H1 (cell line): ENCODE measurements at regions not wholly inside any gene's neighbourhood (a gene's known extent, or its start where the extent isn't known, plus 50 kb on each side); places are given as distances from the start of the nearest gene placed in this dataset.

Source experiments
- CTCF ChIA-PET: fragments of 300-600 bp; sonication (Branson Sonifier 250); formaldehyde crosslinking; loops from one replicate; lab custom pipeline; 2021; ENCODE audit not compliant: partially characterized antibody; lab: Charles Lee
- POLR2A ChIA-PET: fragments of 300-600 bp; sonication (Branson Sonifier 250); formaldehyde crosslinking; loops from one replicate; lab custom pipeline; 2021; ENCODE audit warnings: inconsistent platforms; ENCODE audit not compliant: partially characterized antibody; lab: Charles Lee
- DNase-seq, 2 experiments: peaks; one replicate each; pipeline versions ENCODE4 v3.0.0 to v3.0.0-alpha.2; 2010 to 2022; ENCODE audit warnings: low spot score in 2 of 2, low read depth in 1 of 2, mixed read lengths in 1 of 2
- FAIRE-seq: peaks from 2 replicates; lab custom pipeline; 2011; peaks lifted over from hg19 to GRCh38; lab: Jason Lieb, UNC
- H2AFZ ChIP-seq: 2 replicates; pipeline ENCODE4 v1.8.1; 2012; ENCODE audit warnings: low read length, inconsistent platforms
- H2AK5ac ChIP-seq: 2 replicates; pipeline ENCODE4 v1.6.1; 2013; ENCODE audit warnings: low read depth, low read length
- H2BK120ac ChIP-seq: replicated peaks from 2 replicates; pipeline ENCODE3; 2013; ENCODE audit warnings: low read depth, low read length, inconsistent platforms
- H2BK12ac ChIP-seq: 2 replicates; pipeline ENCODE4 v1.6.1; 2013; ENCODE audit warnings: low read depth, low read length
- H2BK15ac ChIP-seq: 2 replicates; pipeline ENCODE4 v1.6.1; 2013; ENCODE audit warnings: low read length
- H2BK20ac ChIP-seq: 2 replicates; pipeline ENCODE4 v1.6.1; 2013; ENCODE audit warnings: low read length
- H2BK5ac ChIP-seq: 2 replicates; pipeline ENCODE4 v1.6.1; 2013; ENCODE audit warnings: low read depth, low read length
- H3K14ac ChIP-seq: 2 replicates; pipeline ENCODE4 v1.6.1; 2013; ENCODE audit warnings: inconsistent platforms; ENCODE audit not compliant: insufficient read length
- H3K18ac ChIP-seq: 2 replicates; pipeline ENCODE4 v1.6.1; 2013; ENCODE audit warnings: low read length; ENCODE audit errors: extremely low read depth
- H3K23ac ChIP-seq: 2 replicates; pipeline ENCODE4 v1.6.1; 2013; ENCODE audit warnings: inconsistent platforms; ENCODE audit not compliant: insufficient read length
- H3K23me2 ChIP-seq: 2 replicates; pipeline ENCODE4 v1.6.1; 2013; ENCODE audit warnings: low read depth, low read length
- H3K27ac ChIP-seq: 2 replicates; pipeline ENCODE4 v1.6.1; 2011; ENCODE audit warnings: low read depth, low read length, inconsistent platforms
- H3K27me3 ChIP-seq, 4 experiments: replicated peaks in 1 of 4; 1 replicate in 1 of 4; 2 replicates in 3 of 4; pipeline versions ENCODE4 v1.6.1 to v1.8.1; 2011 to 2013; ENCODE audit warnings: low read length in 3 of 4, mild to moderate bottlenecking in 3 of 4, inconsistent platforms in 2 of 4, mixed read lengths in 2 of 4, moderate library complexity in 1 of 4; ENCODE audit not compliant: control insufficient read depth in 3 of 4, insufficient read depth in 3 of 4; ENCODE audit errors: extremely low read depth in 1 of 4
- H3K36me3 ChIP-seq, 4 experiments: 2 replicates each; pipeline versions ENCODE4 v1.6.1 to v1.8.1; 2011 to 2013; ENCODE audit warnings: mild to moderate bottlenecking in 4 of 4, low read length in 3 of 4, moderate library complexity in 2 of 4, control low read depth in 1 of 4, inconsistent platforms in 1 of 4; ENCODE audit not compliant: insufficient read depth in 4 of 4, control insufficient read depth in 2 of 4
- H3K4ac ChIP-seq: replicated peaks from 2 replicates; pipeline ENCODE3; 2013; ENCODE audit warnings: low read length, low read depth, mixed read lengths, inconsistent platforms; ENCODE audit not compliant: insufficient read length
- H3K4me1 ChIP-seq, 4 experiments: replicated peaks in 1 of 4; 1 replicate in 1 of 4; 2 replicates in 3 of 4; pipeline versions ENCODE4 v1.6.1 to v1.8.1; 2011 to 2013; ENCODE audit warnings: low read length in 3 of 4, inconsistent platforms in 2 of 4, mixed read lengths in 1 of 4; ENCODE audit not compliant: insufficient read depth in 4 of 4, control insufficient read depth in 3 of 4
- H3K4me2 ChIP-seq, 2 experiments: 2 replicates each; pipeline versions ENCODE4 v1.6.1 to v1.8.1; 2011 to 2013; ENCODE audit warnings: low read depth in 2 of 2, low read length in 2 of 2, control low read depth in 1 of 2, inconsistent platforms in 1 of 2, mild to moderate bottlenecking in 1 of 2; ENCODE audit not compliant: insufficient read depth in 1 of 2
- H3K4me3 ChIP-seq, 4 experiments: fragments of 200-600, 300-600 bp in 1 of 4; sonication (generic), shearing (Covaris generic), sonication (Bioruptor Twin) in 1 of 4; 2 replicates each; pipeline versions ENCODE4 v1.5.1 to v1.8.1; 2011 to 2016; ENCODE audit warnings: low read length in 4 of 4, low read depth in 3 of 4, control low read depth in 2 of 4, inconsistent platforms in 2 of 4, mild to moderate bottlenecking in 2 of 4, mixed read lengths in 1 of 4, moderate library complexity in 1 of 4; ENCODE audit not compliant: insufficient read depth in 2 of 4; ENCODE audit errors: extremely low read depth in 1 of 4
- H3K56ac ChIP-seq: replicated peaks from 2 replicates; pipeline ENCODE3; 2013; ENCODE audit warnings: low read depth, mild to moderate bottlenecking, mixed read lengths, low read length, inconsistent platforms; ENCODE audit not compliant: insufficient read length
- H3K79me1 ChIP-seq: 2 replicates; pipeline ENCODE4 v1.6.1; 2013; ENCODE audit warnings: low read depth, low read length, control low read depth
- H3K79me2 ChIP-seq, 2 experiments: 2 replicates each; pipeline versions ENCODE4 v1.6.1 to v1.8.1; 2012 to 2013; ENCODE audit warnings: low read length in 2 of 2, mild to moderate bottlenecking in 2 of 2, inconsistent platforms in 1 of 2; ENCODE audit not compliant: insufficient read depth in 2 of 2, control insufficient read depth in 1 of 2
- H3K9ac ChIP-seq, 4 experiments: replicated peaks in 1 of 4; 1 replicate in 1 of 4; 2 replicates in 3 of 4; pipeline versions ENCODE4 v1.6.1 to v1.8.1; 2011 to 2013; ENCODE audit warnings: low read depth in 3 of 4, low read length in 3 of 4, control low read depth in 2 of 4, mild to moderate bottlenecking in 2 of 4, moderate library complexity in 2 of 4, inconsistent platforms in 1 of 4; ENCODE audit errors: extremely low read depth in 1 of 4
- H3K9me3 ChIP-seq, 2 experiments: 2 replicates each; pipeline versions ENCODE4 v1.6.1 to v1.8.1; 2012 to 2013; ENCODE audit warnings: mild to moderate bottlenecking in 2 of 2, moderate library complexity in 2 of 2, control low read depth in 1 of 2, inconsistent platforms in 1 of 2, low read depth in 1 of 2, low read length in 1 of 2, mixed read lengths in 1 of 2; ENCODE audit not compliant: insufficient read depth in 2 of 2
- H4K20me1 ChIP-seq, 2 experiments: replicated peaks in 1 of 2; 2 replicates each; pipeline versions ENCODE3 to v1.8.1; 2011 to 2013; ENCODE audit warnings: inconsistent platforms in 2 of 2, low read length in 2 of 2, mild to moderate bottlenecking in 1 of 2; ENCODE audit not compliant: insufficient read depth in 2 of 2, control insufficient read depth in 1 of 2
- H4K5ac ChIP-seq: 2 replicates; pipeline ENCODE4 v1.6.1; 2013; ENCODE audit warnings: low read length, low read depth, mixed read lengths, inconsistent platforms; ENCODE audit not compliant: insufficient read length
- H4K8ac ChIP-seq: 2 replicates; pipeline ENCODE4 v1.8.0; 2013; ENCODE audit warnings: mild to moderate bottlenecking, moderate library complexity, low read length, inconsistent platforms; ENCODE audit not compliant: insufficient read depth; ENCODE audit errors: extremely low read depth
- H4K91ac ChIP-seq: replicated peaks from 2 replicates; pipeline ENCODE3; 2013; ENCODE audit warnings: low read length, mixed read lengths, inconsistent platforms; ENCODE audit not compliant: insufficient read length
- CEBPB ChIP-seq: IDR thresholded peaks from 2 replicates; pipeline ENCODE4 v1.6.1; 2012; ENCODE audit warnings: low read depth, low read length
- CREB1 ChIP-seq: IDR thresholded peaks from 2 replicates; pipeline ENCODE4 v1.6.1; 2012; ENCODE audit warnings: inconsistent platforms
- CTBP2 ChIP-seq: IDR thresholded peaks from 2 replicates; pipeline ENCODE4 v1.7.0; 2011; ENCODE audit warnings: borderline replicate concordance, mild to moderate bottlenecking, moderate library complexity, mixed read lengths, low read length; ENCODE audit not compliant: insufficient read depth, insufficient read length
- EP300 ChIP-seq, 2 experiments: IDR thresholded peaks; 1 replicate in 1 of 2; 2 replicates in 1 of 2; pipeline ENCODE4 v1.6.1; 2011 to 2012; ENCODE audit warnings: low read depth in 2 of 2, low read length in 2 of 2, mild to moderate bottlenecking in 2 of 2, borderline replicate concordance in 1 of 2, inconsistent platforms in 1 of 2, moderate library complexity in 1 of 2
- HDAC2 ChIP-seq, 2 experiments: fragments of 300-600 bp in 1 of 2; sonication (generic) in 1 of 2; IDR thresholded peaks; 2 replicates each; pipeline ENCODE4 v1.6.1; 2011 to 2012; ENCODE audit warnings: low read depth in 2 of 2, low read length in 2 of 2, mild to moderate bottlenecking in 2 of 2, moderate library complexity in 2 of 2, borderline replicate concordance in 1 of 2, inconsistent platforms in 1 of 2
- POLR2AphosphoS5 ChIP-seq: IDR thresholded peaks from 2 replicates; pipeline ENCODE4 v1.6.1; 2011; ENCODE audit warnings: low read depth, low read length
- RBBP5 ChIP-seq: IDR thresholded peaks from 2 replicates; pipeline ENCODE4 v1.7.1; 2012; ENCODE audit warnings: low read depth, mild to moderate bottlenecking, inconsistent platforms, low read length, moderate library complexity, borderline replicate concordance
- SP2 ChIP-seq: IDR thresholded peaks from 2 replicates; pipeline ENCODE4 v1.6.1; 2012; ENCODE audit warnings: mild to moderate bottlenecking, low read length, inconsistent platforms
- TAF1 ChIP-seq: IDR thresholded peaks from 2 replicates; pipeline ENCODE4 v1.6.1; 2011; ENCODE audit warnings: mild to moderate bottlenecking, low read depth, low read length
- TEAD4 ChIP-seq: IDR thresholded peaks from 2 replicates; pipeline ENCODE4 v1.6.1; 2012; ENCODE audit warnings: low read depth, low read length, inconsistent platforms, mixed read lengths
- WGBS, 2 experiments: shearing (Covaris generic) in 1 of 2; methylation state at CpG; one replicate each; pipeline versions ENCODE4 v1.1.6 to v1.1.7; 2013 to 2015; ENCODE audit warnings: low lambda C conversion rate in 2 of 2, mixed read lengths in 2 of 2, inconsistent platforms in 1 of 2, low coverage in 1 of 2, missing lambda C conversion rate in 1 of 2; ENCODE audit not compliant: insufficient replicate concordance in 2 of 2, insufficient coverage in 1 of 2, insufficient read length in 1 of 2; ENCODE audit errors: extremely low coverage in 1 of 2, missing lambda C conversion rate in 1 of 2; 5-methylcytosine and 5-hydroxymethylcytosine counted together

DNA sequence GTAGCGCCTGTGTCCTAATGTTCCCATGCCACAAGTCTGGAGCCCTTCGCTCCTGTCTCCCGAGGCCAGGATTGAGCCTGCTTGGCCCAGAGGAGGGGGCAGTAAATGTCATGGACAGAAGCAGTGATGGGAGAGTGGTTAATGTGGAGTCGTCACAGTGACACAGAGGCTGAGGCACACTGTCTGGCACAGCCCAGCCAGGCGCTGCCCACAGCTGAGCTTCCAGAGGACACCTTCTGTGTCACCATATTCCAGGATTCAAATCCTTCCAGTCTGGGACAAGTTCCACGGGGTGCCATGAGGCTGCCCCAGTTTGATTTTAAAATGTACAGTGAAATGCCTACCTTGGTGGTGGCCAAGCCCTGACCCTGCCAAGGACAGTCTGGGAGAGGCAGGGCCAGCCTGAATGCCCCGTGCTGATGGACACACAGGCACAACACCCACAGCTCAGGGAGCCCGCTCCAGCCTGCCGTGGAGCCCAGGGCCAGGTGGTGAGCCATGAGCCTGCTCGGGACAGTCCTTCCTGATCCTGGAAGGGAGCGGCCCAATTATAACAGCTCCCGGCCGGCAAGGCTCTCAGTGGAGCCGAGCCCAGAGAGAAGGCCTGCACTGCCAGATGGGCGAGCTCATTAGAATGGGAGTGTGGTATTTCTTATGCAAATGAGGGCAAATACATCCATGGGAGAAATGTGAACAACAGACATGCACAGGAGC, 99.1 kb upstream of the RUFY1 start:
- Histone ChIP-seq H2AFZ (no peak overlapping the region), H4K20me1 (no peaks in the 10 kb centered on the region), H2BK5ac (no peak overlapping the region), H3K27me3 (no peaks in the 10 kb centered on the region), H3K9me3 (peaks cover 21 to 28% of the 10 kb centered on the region in 2 experiments), H4K5ac (no peak overlapping the region), H3K79me2 (no peaks in the 10 kb centered on the region), H4K8ac (no peak overlapping the region), H3K23me2 (no peaks in the 10 kb centered on the region), H3K14ac (no peak overlapping the region), H2BK120ac (no peak overlapping the region), H3K18ac (no peak overlapping the region), H2BK20ac (no peak overlapping the region), H2BK15ac (no peak overlapping the region), H3K23ac (no peak overlapping the region), H2BK12ac (no peak overlapping the region), H3K36me3 (no peaks in the 10 kb centered on the region), H3K4ac (no peak overlapping the region), H3K27ac (no peak overlapping the region), H3K4me3 (no peak overlapping the region), H3K4me2 (no peak overlapping the region), H2AK5ac (no peak overlapping the region), H3K79me1 (no peaks in the 10 kb centered on the region), H3K4me1 (no peaks in the 10 kb centered on the region), H4K91ac (no peak overlapping the region), H3K56ac (no peak overlapping the region), H3K9ac (no peak overlapping the region)
- FAIRE-seq (no peak), DNase-seq (no peak)
- TF ChIP-seq EP300 (IDR thresholded peaks at IDR 0.05; ENCODE audit: borderline replicate concordance in 1 of 2, low read depth in 2 of 2, low read length in 2 of 2) (no peak), CTBP2 (no peak), TAF1 (no peak), SP2 (no peak), HDAC2 (IDR thresholded peaks at IDR 0.05; ENCODE audit: borderline replicate concordance in 1 of 2, low read depth in 2 of 2, low read length in 2 of 2) (no peak), CEBPB (no peak), CREB1 (no peak), RBBP5 (no peak), TEAD4 (no peak), POLR2AphosphoS5 (no peak)
- ChIA-PET CTCF (no interaction called here), POLR2A (no interaction called here)
- WGBS, 2 experiments: 91% methylated on average over 13 of the region's 15 CpGs; no CpG with 5 or more reads in 1 of the 2 experiments
